HL-60/S4 (cell line): ENCODE measurements at regions not wholly inside any gene's neighbourhood (a gene's known extent, or its start where the extent isn't known, plus 50 kb on each side); places are given as distances from the start of the nearest gene placed in this dataset.

Source experiments
- in situ Hi-C: fragments of 300-500 bp; cut with MboI; formaldehyde crosslinking; loops from 2 replicates; pipeline ENCODE4 v1.14.3; 2022; ENCODE audit warnings: low sequenced_read_pairs

- in situ Hi-C loops = loop anchor here (10.0 kb wide), 2 partner anchors 355 to 655 kb away; no protein-coding TSS in a partner anchor
Measured at GRCh38 chr20:22690000-22690399, 105.6 kb upstream of the FOXA2 start.

DNA sequence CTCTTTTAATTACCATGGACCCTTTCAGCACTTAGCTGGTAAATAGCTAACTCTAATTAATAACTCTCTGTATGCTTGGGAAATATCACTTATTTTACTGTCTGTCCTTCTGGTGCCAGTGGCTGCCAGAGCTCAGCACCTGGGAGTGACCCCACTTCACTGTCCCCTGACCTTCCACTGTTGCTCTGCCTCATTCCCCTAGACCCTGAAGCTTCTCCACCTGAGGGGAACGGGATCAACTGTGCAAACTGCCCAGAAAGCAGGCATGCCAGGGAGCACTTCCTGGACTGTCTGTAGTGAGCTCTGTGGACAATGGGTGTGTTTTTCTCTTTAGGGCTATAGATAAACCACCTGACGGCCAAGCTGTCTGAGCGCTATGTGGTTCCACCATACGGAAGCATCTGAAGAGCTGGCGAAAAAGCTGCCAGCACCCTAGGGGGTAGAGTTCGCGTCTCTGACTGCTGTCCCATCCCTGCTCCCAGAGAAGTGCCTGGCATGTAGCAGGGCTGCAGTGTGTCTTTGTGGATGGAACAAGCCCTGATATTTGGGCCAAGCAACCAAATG, 106.3 kb upstream of the FOXA2 start:
- in situ Hi-C loops = loop anchor here (10.0 kb wide), 1 partner anchor 654 kb away; no protein-coding TSS in a partner anchor

DNA sequence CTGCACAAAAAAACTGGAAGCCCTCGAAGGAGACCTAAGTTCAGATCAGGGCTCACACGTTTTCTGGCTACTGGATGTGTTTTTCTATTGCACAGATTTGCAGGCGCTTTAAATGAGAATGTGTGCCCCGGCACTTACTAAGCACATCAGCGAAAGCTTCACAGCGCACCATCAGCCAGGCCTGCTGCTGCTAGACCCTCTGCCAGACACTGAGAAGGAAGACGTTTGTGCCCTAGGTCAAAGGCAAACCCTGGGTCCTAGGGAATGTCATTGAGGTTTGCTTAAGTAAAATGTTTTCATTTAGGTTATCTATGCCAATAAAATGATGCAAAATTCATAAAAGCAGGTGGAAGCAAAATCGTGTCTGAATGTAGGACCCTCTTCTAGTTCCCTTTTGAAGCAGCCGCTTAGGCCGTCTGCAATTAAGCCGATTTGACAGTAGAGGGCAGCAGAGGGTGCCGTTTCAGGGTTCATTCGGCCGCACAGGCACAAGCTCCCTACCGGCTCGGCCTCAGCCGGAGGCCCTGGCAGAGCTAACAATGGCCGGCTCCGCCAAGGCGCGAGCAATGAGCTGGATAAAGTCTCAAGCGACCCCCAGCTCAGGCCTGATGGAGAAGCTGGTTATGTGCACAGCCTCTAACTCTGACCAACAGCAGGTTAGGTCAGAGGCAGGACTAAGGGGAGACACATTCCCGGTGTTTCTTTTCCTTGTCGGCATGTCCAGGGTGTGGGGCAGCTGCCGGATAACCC, 107.2 kb upstream of the FOXA2 start:
- in situ Hi-C loops = loop anchor here (10.0 kb wide), 1 partner anchor 653 kb away; no protein-coding TSS in a partner anchor

DNA sequence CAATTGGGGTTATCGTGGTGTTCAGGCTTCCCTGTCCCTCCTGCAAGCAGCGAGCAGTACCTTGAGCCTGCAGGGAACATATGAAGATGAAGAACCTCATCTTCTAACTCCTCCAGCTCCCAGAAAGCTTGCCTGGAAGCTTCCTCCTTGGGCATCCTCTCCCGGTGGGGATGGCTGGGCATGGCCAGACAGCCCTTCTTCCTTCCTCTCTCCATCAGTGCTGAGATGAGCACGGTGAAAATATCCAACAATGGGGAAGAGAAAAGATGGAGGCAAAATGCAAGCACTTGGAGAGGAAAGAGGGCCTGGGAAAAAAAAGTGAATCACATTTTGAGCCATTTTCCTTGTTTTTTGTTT, 107.7 kb upstream of the FOXA2 start:
- in situ Hi-C loops = loop anchor here (10.0 kb wide), 1 partner anchor 653 kb away; no protein-coding TSS in a partner anchor

DNA sequence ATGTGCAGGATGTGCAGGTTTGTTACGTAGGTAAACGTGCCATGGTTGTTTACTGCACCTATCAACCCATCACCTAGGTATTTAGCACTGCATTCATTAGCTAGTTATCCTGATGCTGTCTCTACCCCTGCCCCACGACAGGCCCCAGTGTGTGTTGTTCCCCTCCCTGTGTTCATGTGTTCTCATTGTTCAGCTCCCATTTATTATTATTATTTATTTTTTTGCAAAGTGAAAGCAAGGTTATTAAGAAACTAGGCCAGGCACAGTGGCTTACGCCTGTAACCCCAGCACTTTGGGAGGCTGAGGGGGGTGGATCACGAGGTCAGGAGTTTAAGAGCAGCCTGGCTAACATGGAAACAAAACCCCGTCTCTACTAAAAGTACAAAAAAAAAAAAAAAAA, 108.2 kb upstream of the FOXA2 start:
- in situ Hi-C loops = loop anchor here (10.0 kb wide), 1 partner anchor 652 kb away; no protein-coding TSS in a partner anchor

DNA sequence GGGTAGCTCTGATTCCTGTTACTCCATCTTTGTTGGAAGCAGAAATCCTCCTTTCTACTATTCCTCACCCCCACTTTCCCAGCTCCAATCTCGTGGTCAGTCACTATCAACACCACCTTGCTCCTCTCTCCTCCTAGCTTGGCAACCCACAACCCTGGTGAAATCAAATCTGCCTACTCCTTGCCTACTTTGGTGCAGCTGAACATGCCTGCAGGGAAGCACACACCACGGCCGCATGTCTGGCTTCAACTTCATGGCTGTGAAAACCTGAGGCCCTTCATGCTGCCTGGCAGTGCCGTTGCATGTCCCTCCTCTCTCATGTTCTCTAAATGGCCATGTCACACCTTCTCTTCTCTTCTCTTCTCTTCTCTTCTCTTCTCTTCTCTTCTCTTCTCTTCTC, 112.4 kb upstream of the FOXA2 start:
- in situ Hi-C loops = loop anchor here (10.0 kb wide), 1 partner anchor 648 kb away; no protein-coding TSS in a partner anchor

DNA sequence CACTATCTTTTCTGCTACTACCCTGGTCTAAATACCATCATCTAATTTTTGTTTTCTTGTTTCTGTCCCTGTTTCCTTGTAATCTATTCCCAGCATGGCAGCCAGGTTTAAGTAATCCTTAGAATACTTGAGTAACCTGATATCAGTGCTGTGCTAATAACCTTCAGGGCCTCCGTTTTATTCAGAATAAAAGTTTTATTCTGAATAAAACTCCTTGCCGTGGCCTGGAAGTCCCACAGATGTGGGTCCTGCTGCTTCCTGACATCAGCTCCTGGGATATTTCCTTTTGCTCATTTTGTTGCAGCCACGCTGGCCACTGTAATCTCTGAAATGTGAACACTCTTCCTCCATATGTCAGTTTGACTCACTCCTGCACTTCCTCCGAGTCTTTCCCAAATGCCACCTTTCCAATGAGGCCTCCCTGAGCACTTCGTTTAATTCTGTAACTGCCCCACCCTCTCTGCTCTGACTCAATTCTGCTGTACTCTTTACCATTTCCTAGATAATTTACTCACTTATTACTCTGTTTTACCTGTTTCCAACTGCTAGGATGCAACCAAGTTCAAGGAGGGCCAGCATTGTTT, 114.0 kb upstream of the FOXA2 start:
- in situ Hi-C loops = loop anchor here (10.0 kb wide), 1 partner anchor 646 kb away; no protein-coding TSS in a partner anchor

- in situ Hi-C loops = loop anchor here (10.0 kb wide), 1 partner anchor 645 kb away; no protein-coding TSS in a partner anchor
Measured at GRCh38 chr20:22699396-22699795, 115.0 kb upstream of the FOXA2 start.

GRCh38 chr20:22700367-22700766, 116.0 kb upstream of the FOXA2 start:
- in situ Hi-C loops = no loop called here

GRCh38 chr20:22701679-22702308, 117.4 kb upstream of the FOXA2 start:
- in situ Hi-C loops = no loop called here

GRCh38 chr20:22703843-22704242, 119.5 kb upstream of the FOXA2 start:
- in situ Hi-C loops = no loop called here

DNA sequence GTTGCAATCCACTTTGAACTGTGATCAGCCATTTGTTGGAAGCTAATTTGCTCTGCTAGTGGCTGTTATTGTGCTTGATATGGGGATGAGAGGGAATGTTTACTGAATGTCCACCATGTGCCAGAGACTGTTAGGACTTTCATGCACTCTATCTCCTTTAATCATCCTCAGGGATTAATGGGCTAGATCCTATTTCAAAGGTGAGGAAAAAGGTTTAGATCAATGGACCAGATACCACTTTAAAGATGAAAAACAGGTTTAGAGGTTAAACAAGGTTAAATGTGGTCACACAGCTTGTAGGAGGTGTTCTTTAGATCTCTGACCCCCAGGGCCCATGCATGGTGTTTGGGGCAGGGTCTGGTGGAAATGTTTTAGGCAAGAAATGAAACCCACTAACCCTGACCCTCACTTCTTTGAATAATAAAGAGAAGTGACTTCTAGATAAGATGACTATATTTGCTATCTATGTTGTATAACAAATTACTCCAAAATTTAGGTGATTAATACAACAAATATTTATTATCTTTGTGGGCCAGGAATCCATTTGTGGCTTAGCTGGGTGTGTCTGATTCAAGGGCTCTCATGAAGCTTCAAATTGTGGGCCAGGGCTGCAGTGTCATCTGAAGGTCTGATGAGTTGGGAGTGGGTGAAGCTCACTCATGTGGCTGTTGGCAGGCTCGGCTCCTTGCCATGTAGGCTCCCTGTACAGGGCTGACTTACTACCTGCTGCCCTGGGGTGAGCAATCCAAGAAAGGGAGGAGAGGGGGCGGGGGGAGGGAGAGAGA, 127.8 kb upstream of the FOXA2 start:
- in situ Hi-C loops = no loop called here

GRCh38 chr20:22716821-22717351, 132.5 kb upstream of the FOXA2 start:
- in situ Hi-C loops = no loop called here

- in situ Hi-C loops = no loop called here
Measured at GRCh38 chr20:22717466-22717865, 133.1 kb upstream of the FOXA2 start.

- in situ Hi-C loops = no loop called here
Measured at GRCh38 chr20:22719167-22719591, 134.8 kb upstream of the FOXA2 start.

DNA sequence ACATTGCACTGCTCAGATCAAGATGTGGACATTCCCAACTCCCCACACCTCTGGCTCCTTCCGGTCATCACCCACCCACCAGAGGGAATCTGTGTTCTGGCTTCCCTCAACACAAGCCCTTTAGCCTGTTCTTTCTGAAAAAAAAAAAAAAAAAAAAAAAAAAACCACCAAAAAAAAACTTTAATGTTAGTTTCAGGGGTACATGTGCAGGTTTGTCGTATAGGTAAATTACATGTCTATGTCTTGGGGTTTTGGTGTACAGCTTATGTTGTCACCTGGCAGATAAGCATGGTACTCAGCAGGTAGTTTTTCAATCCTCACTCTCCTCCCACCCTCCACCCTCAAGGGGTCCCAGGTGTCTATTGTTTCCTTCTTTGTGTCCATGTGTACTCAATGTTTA, 135.8 kb upstream of the FOXA2 start:
- in situ Hi-C loops = no loop called here

DNA sequence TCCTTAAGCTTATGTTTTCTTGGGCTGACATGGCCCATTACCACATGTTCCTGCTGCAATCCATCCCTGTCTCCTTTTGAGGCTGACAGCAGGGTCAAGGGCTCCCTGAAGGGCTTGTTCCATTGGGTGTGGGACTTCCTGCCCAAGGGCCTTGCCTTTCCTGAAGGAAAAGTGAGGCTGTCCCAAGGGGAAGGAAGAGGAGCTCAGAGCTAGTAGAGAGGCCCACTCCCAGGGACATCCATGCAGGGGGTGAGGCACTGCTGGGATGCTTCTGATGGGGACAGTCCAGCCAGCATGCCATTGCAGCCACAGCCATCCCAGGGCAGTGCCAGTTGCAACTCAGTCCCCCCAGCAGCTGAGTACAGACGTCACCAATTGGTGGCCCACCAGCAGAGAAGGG, 138.4 kb upstream of the FOXA2 start:
- in situ Hi-C loops = no loop called here

- in situ Hi-C loops = no loop called here
Measured at GRCh38 chr20:22723659-22724058, 139.3 kb upstream of the FOXA2 start.

DNA sequence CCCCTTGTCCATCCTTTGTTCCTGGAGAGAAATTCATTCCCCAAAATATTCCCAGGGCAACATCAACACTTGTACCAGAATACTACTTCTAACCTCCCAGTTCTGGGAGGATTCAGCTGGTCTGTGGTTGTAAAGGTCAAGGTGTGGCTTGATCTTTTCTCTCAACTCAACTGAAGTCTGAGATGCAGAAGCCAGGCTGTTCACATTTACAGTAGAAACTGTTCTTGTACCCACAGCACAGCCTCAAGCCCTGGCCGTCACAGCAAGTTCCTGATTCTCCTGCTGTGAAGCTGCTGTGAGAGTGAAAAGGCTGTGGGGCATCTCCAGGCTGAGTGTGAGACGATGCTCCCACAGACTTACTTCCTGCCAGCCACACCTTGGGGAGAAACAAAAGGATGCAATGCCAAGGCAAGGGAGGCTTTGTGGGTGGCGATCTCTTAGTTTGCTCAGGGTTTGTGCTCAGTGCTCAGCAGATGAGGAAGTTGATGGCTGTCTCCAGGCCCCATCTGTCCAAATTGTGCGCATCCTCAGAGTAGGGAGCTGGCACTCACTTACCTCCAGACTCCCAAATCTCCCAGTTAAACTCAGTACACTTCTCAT, 143.9 kb upstream of the FOXA2 start:
- in situ Hi-C loops = no loop called here

GRCh38 chr20:22729180-22729579, 144.8 kb upstream of the FOXA2 start:
- in situ Hi-C loops = no loop called here
